CD14-positive monocyte (primary cell): ENCODE measurements at regions not wholly inside any gene's neighbourhood (a gene's known extent, or its start where the extent isn't known, plus 50 kb on each side); places are given as distances from the start of the nearest gene placed in this dataset.

Experiments used
- DNase-seq, 3 donors: peaks; one replicate each; pipeline ENCODE4 v3.0.0-alpha.2; 2011 to 2022
- H2AFZ ChIP-seq: 2 replicates; pipeline ENCODE4 v1.6.0; 2012; ENCODE audit warnings: mild to moderate bottlenecking, low read depth, low read length, inconsistent platforms; ENCODE audit not compliant: insufficient read depth, poor library complexity, severe bottlenecking
- H3K27ac ChIP-seq, 2 donors: 1 replicate in 1 of 2; 2 replicates in 1 of 2; pipeline ENCODE4 v1.5.1; 2012 to 2013; ENCODE audit warnings: low read length in 2 of 2, control low read depth in 1 of 2, inconsistent platforms in 1 of 2, low read depth in 1 of 2, mild to moderate bottlenecking in 1 of 2
- H3K27me3 ChIP-seq, 2 donors: one replicate each; pipeline versions ENCODE4 v1.6.0 to v1.6.1; 2011 to 2013; ENCODE audit warnings: low read length in 2 of 2; ENCODE audit not compliant: control insufficient read depth in 2 of 2, insufficient read depth in 2 of 2
- H3K36me3 ChIP-seq, 2 donors: replicated peaks in 1 of 2; 1 replicate in 1 of 2; 2 replicates in 1 of 2; pipeline versions ENCODE4 v1.5.1 to v1.6.1; 2012 to 2013; ENCODE audit warnings: low read length in 2 of 2, control low read depth in 1 of 2, inconsistent platforms in 1 of 2, mild to moderate bottlenecking in 1 of 2; ENCODE audit not compliant: insufficient read depth in 2 of 2, control insufficient read depth in 1 of 2
- H3K4me1 ChIP-seq, 2 donors: 1 replicate in 1 of 2; 2 replicates in 1 of 2; pipeline versions ENCODE4 v1.5.1 to v1.6.1; 2012 to 2013; ENCODE audit warnings: low read length in 2 of 2, control low read depth in 1 of 2, inconsistent platforms in 1 of 2, mild to moderate bottlenecking in 1 of 2, moderate library complexity in 1 of 2; ENCODE audit not compliant: insufficient read depth in 2 of 2, control insufficient read depth in 1 of 2
- H3K4me2 ChIP-seq: replicated peaks from 2 replicates; pipeline ENCODE3; 2012; ENCODE audit warnings: low read length, moderate library complexity, mild to moderate bottlenecking; ENCODE audit not compliant: poor library complexity, severe bottlenecking; ENCODE audit errors: extremely low read depth
- H3K4me3 ChIP-seq, 3 experiments: fragments of 200-600 bp in 1 of 3; sonication (generic) in 1 of 3; replicated peaks in 1 of 3; 1 replicate in 2 of 3; 2 replicates in 1 of 3; pipeline ENCODE4 v1.5.1; 2011 to 2013; ENCODE audit warnings: low read length in 3 of 3, mild to moderate bottlenecking in 3 of 3, control low read depth in 2 of 3, low read depth in 2 of 3, inconsistent platforms in 1 of 3, moderate library complexity in 1 of 3
- H3K79me2 ChIP-seq: 2 replicates; pipeline ENCODE4 v1.6.0; 2012; ENCODE audit warnings: mild to moderate bottlenecking, control low read depth, inconsistent platforms, low read length, moderate library complexity; ENCODE audit not compliant: insufficient read depth
- H3K9ac ChIP-seq: 2 replicates; pipeline ENCODE4 v1.6.0; 2017; ENCODE audit warnings: low read length, mild to moderate bottlenecking; ENCODE audit not compliant: insufficient read depth, poor library complexity, severe bottlenecking
- H3K9me3 ChIP-seq, 2 donors: replicated peaks in 1 of 2; 1 replicate in 1 of 2; 2 replicates in 1 of 2; pipeline versions ENCODE4 v1.5.1 to v1.6.1; 2012 to 2013; ENCODE audit warnings: low read length in 2 of 2, control low read depth in 1 of 2; ENCODE audit not compliant: control insufficient read depth in 1 of 2, insufficient read depth in 1 of 2
- H4K20me1 ChIP-seq: 2 replicates; pipeline ENCODE4 v1.6.0; 2012; ENCODE audit warnings: mild to moderate bottlenecking, low read length, control low read depth, moderate library complexity; ENCODE audit not compliant: insufficient read depth
- H3K27ac Mint-ChIP-seq, 7 donors: one replicate each; pipeline ENCODE4 v1.8.0; 2020; ENCODE audit warnings: mild to moderate bottlenecking in 7 of 7, mixed read lengths in 7 of 7, moderate library complexity in 6 of 7, inconsistent platforms in 2 of 7
- H3K27me3 Mint-ChIP-seq, 3 donors: one replicate each; pipeline ENCODE4 v1.8.0; 2021 to 2022; ENCODE audit warnings: low read depth in 3 of 3, mild to moderate bottlenecking in 3 of 3, mixed read lengths in 3 of 3, moderate library complexity in 3 of 3, inconsistent platforms in 1 of 3
- H3K36me3 Mint-ChIP-seq, 2 donors: one replicate each; pipeline ENCODE4 v1.8.0; 2020; ENCODE audit warnings: mixed read lengths in 2 of 2, inconsistent platforms in 1 of 2, mild to moderate bottlenecking in 1 of 2
- H3K4me1 Mint-ChIP-seq: one replicate; pipeline ENCODE4 v1.8.0; 2020; ENCODE audit warnings: mild to moderate bottlenecking, mixed read lengths
- H3K4me3 Mint-ChIP-seq, 2 donors: one replicate each; pipeline ENCODE4 v1.8.0; 2020; ENCODE audit warnings: mild to moderate bottlenecking in 2 of 2, mixed read lengths in 2 of 2, moderate library complexity in 1 of 2
- H3K9me3 Mint-ChIP-seq, 7 donors: one replicate each; pipeline ENCODE4 v1.8.0; 2020 to 2022; ENCODE audit warnings: mixed read lengths in 7 of 7, mild to moderate bottlenecking in 6 of 7, moderate library complexity in 6 of 7, inconsistent platforms in 2 of 7
- CTCF ChIP-seq: fragments of 200-600 bp; IDR thresholded peaks from one replicate; pipeline ENCODE4 v1.8.0; 2022; ENCODE audit warnings: antibody characterized with exemption, mild to moderate bottlenecking
- WGBS: methylation state at CpG from one replicate; pipeline ENCODE4 v1.1.5; 2013; ENCODE audit warnings: missing lambda C conversion rate; ENCODE audit not compliant: insufficient coverage; 5-methylcytosine and 5-hydroxymethylcytosine counted together
- intact Hi-C, 2 donors: fragments of 100-400 bp; cut with micrococcal nuclease; formaldehyde crosslinking; loops; one replicate each; pipeline versions ENCODE4 v1.15.0 to v1.15.1; 2023

- TF ChIP-seq CTCF = no peak
- Histone ChIP-seq H2AFZ (no peak overlapping the region), H3K36me3 (no peaks in the 10 kb centered on the region), H3K79me2 (no peaks in the 10 kb centered on the region), H3K27me3 (no peaks in the 10 kb centered on the region), H3K27ac (no peak overlapping the region), H3K9ac (no peak overlapping the region), H3K4me2 (no peak overlapping the region), H3K9me3 (no peaks in the 10 kb centered on the region), H3K4me3 (no peak overlapping the region), H4K20me1 (no peaks in the 10 kb centered on the region), H3K4me1 (no peaks in the 10 kb centered on the region)
- H3K9me3 Mint-ChIP-seq = peaks cover 0 to 16% (median 6%) of the 10 kb centered on the region in 7 donors
- peaks cover 0 to 3% (median 0%) of the 10 kb centered on the region in 3 donors for H3K27me3 Mint-ChIP-seq
- H3K4me3 Mint-ChIP-seq = no peak overlapping the region
- H3K36me3 Mint-ChIP-seq = no peaks in the 10 kb centered on the region
- no peaks in the 10 kb centered on the region for H3K4me1 Mint-ChIP-seq
- 90% methylated on average over 2 of the region's 4 CpGs for WGBS
- no peak overlapping the region for H3K27ac Mint-ChIP-seq
- intact Hi-C loops = no loop called here
- no peak for DNase-seq
Measured at GRCh38 chr10:107631876-107632275, 467.4 kb upstream of the SORCS1 start.

DNA sequence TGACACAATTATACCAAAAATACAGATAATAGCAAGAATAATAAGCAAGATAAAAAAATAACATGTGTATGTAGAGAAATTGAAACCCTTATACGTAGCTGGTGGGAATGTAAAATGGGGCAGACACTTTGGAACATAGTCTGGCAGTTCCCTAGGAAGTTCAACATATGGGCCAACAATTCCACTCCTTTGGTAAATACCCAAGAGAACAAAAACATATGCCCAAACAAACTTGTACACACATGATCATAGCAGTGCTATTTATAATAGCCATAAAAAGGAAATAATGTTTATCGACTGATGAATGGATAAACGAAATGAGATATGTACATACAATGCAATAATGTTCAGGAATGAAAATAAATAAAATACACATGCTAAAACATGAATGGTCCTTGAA is 462.4 kb upstream of the SORCS1 start:
- no peak overlapping the region for H3K27ac ChIP-seq
- WGBS = no CpG with 5 or more reads among the region's 3 CpGs
- peaks cover 0 to 6% (median 1%) of the 10 kb centered on the region in 3 donors for H3K27me3 Mint-ChIP-seq
- H3K27me3 ChIP-seq = no peaks in the 10 kb centered on the region
- intact Hi-C loops = no loop called here
- H3K79me2 ChIP-seq = no peaks in the 10 kb centered on the region
- no peak overlapping the region for H3K4me2 ChIP-seq
- H4K20me1 ChIP-seq = no peaks in the 10 kb centered on the region
- DNase-seq = no peak
- no peaks in the 10 kb centered on the region for H3K4me1 ChIP-seq
- H3K36me3 ChIP-seq = no peaks in the 10 kb centered on the region
- peaks cover 0 to 9% (median 3%) of the 10 kb centered on the region in 7 donors for H3K9me3 Mint-ChIP-seq
- no peak overlapping the region for H3K4me3 ChIP-seq
- H3K4me1 Mint-ChIP-seq = no peaks in the 10 kb centered on the region
- H3K4me3 Mint-ChIP-seq = no peak overlapping the region
- no peaks in the 10 kb centered on the region for H3K36me3 Mint-ChIP-seq
- no peak overlapping the region for H3K27ac Mint-ChIP-seq
- H2AFZ ChIP-seq = no peak overlapping the region
- no peak overlapping the region for H3K9ac ChIP-seq
- no peaks in the 10 kb centered on the region for H3K9me3 ChIP-seq
- no peak for TF ChIP-seq CTCF
